ENCODE measurements at regions not wholly inside any gene's neighbourhood (a gene's known extent, or its start where the extent isn't known, plus 50 kb on each side); places are given as distances from the start of the nearest gene placed in this dataset.

DNA sequence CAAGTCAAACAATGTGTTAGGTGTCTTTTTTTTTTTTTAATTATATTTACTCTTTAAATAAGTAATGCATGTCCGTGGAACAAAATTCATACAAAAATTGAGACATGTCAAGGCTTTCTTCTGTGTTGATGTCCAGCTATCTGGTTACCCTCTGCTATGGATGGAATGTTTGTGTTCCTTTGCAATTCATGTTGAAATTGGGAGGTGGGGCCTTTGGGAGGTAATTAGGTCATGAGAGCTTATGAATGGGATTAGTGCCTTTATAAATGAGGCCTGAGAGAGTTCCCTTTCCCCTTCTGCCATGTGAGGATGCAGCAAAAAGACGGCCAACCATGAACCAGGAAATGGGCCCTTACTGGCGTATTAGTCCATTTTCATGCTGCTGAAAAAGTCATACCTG, 83.1 kb upstream of the KCNG1 start:
- TF ChIP-seq, protein P1, sequence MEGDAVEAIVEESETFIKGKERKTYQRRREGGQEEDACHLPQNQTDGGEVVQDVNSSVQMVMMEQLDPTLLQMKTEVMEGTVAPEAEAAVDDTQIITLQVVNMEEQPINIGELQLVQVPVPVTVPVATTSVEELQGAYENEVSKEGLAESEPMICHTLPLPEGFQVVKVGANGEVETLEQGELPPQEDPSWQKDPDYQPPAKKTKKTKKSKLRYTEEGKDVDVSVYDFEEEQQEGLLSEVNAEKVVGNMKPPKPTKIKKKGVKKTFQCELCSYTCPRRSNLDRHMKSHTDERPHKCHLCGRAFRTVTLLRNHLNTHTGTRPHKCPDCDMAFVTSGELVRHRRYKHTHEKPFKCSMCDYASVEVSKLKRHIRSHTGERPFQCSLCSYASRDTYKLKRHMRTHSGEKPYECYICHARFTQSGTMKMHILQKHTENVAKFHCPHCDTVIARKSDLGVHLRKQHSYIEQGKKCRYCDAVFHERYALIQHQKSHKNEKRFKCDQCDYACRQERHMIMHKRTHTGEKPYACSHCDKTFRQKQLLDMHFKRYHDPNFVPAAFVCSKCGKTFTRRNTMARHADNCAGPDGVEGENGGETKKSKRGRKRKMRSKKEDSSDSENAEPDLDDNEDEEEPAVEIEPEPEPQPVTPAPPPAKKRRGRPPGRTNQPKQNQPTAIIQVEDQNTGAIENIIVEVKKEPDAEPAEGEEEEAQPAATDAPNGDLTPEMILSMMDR (IDR thresholded peaks at IDR 0.05; ENCODE audit: insufficient read depth, low read length) = no peak
- DNase-seq (ENCODE audit: low read depth) = no peak
- no peak overlapping the region for H3K4me3 ChIP-seq (ENCODE audit: low read depth, low read length)

DNA sequence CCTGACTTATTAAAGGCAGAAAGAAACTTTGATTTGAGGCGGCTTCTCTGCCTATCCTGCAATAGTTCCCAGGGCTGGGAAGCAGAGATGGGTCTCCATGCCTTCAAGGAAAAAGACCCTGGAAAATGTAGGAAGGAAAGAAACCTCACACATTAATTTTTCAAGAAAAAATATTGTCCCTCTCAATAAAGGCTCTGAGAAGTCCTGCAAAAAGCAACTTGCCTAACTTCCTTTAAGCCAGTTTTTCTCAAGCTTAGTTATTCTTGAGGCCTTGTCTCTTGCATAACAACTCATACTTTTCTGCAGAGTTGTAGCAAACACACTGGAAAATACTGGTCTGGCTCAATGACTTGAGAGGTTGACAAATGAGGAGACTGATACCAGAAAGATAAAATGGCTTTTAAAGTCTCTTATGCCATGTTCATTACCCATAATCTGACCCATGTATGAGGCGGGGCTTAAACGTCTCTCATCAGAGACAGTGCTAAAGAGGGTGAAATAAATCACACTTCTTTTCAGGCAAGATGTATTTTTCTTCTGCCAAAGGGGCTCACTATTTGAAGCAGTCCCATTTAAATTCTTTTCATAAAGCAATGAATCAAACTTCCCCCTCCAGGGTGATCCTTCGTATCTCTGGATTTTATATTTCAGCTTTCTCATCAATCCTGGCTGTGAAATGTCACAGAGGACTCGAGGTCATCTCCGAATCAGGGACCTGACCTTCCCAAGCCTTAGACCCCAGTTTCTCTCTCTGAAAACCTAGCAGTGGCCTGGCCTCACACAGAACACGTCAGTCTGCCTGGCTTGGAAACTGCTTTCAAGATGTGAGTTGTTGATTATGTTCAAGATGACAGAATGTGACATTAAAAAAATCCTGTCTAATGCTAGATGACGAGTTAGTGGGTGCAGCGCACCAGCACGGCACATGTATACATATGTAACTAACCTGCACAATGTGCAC, 82.3 kb upstream of the KCNG1 start:
- no peak overlapping the region for H3K4me3 ChIP-seq (ENCODE audit: low read depth, low read length)
- no peak for DNase-seq (ENCODE audit: low read depth)
- TF ChIP-seq, protein P1 (IDR thresholded peaks at IDR 0.05; ENCODE audit: insufficient read depth, low read length) = no peak

DNA sequence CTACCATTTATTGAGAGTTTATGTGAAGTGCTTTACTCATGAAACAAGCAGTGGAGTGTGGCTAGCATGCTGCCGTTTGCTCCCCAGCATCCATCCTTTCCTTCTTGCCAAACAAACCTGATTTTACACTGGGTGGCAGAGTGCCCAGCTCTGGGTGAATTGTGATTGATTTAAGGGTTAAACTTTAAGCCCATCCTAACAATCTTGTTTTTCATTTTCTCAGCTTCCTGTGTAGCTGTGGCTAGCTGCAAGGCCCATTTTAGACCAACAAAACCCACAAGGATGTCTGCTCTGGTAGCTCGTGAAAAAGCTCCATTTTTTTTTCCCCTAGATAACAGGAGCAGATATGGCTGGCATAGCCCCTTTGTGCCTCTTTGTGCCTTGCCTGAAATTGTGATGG, 77.7 kb upstream of the KCNG1 start:
- DNase-seq (ENCODE audit: low read depth) = no peak
- TF ChIP-seq, protein P1 (IDR thresholded peaks at IDR 0.05; ENCODE audit: insufficient read depth, low read length) = no peak
- no peak overlapping the region for H3K4me3 ChIP-seq (ENCODE audit: low read depth, low read length)

DNA sequence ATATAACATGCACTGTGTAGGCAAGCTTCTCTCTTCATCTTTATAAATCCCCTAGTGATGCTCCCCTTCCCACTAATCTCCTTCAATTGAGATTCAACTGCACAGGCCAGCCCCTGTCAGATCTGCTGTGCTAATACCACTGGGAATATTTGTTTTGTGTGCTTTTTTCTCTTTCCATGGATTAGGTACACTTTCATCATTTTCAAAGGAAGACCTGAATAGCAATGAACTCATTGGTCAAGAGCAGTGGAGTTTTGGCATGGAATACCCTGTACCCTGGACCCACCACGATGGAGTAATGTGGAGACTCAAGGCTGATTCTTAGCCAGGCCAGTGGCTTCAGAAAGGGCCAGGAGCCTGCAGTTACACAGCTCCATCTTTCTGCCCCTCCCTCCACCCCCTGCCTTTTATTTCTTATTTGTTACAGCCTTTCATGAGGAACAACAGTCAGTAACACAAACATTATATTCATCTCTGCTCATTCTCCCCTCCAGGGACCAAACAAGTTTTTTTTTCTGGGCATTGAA, 75.4 kb upstream of the KCNG1 start:
- TF ChIP-seq, protein P1 (IDR thresholded peaks at IDR 0.05; ENCODE audit: insufficient read depth, low read length) = no peak
- no peak overlapping the region for H3K4me3 ChIP-seq (ENCODE audit: low read depth, low read length)
- DNase-seq (ENCODE audit: low read depth) = no peak

DNA sequence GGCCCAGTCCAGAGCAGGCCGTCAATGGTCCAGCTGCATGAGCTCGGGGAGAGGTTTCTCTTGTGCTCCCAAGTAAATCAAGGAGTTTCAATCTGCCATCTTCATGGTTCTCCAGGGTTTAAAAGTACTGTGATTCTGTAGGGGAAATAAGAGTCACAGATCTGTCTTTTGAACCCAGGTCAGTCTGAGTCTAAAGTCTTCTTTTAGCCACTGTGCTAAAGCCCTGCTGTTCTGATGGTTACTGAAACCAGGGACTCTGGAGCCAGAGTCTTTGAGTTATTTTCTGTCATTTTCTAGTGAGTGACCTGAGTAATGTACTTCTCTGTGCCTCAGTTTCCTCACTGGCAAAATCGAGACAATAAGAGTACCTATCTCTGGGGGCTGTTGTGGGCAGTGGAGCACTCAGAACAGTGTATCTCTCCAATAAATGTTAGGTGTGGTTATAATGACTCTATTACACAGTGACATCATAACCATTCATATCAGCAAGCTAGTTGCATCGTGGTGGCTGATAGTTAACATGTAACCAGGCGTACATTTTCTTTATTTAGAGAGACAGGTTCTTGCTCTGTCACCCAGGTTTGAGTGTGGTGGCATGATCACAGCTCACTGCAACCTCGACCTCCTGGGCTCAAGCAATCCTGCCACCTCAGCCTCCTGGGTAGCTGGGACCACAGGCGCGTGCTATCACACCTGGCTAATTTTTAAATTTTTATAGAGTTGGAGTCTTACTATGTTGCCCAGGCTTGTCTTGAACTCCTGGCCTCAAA, 74.6 kb upstream of the KCNG1 start:
- no peak overlapping the region for H3K4me3 ChIP-seq (ENCODE audit: low read depth, low read length)
- TF ChIP-seq, protein P1 (IDR thresholded peaks at IDR 0.05; ENCODE audit: insufficient read depth, low read length) = no peak
- no peak for DNase-seq (ENCODE audit: low read depth)

DNA sequence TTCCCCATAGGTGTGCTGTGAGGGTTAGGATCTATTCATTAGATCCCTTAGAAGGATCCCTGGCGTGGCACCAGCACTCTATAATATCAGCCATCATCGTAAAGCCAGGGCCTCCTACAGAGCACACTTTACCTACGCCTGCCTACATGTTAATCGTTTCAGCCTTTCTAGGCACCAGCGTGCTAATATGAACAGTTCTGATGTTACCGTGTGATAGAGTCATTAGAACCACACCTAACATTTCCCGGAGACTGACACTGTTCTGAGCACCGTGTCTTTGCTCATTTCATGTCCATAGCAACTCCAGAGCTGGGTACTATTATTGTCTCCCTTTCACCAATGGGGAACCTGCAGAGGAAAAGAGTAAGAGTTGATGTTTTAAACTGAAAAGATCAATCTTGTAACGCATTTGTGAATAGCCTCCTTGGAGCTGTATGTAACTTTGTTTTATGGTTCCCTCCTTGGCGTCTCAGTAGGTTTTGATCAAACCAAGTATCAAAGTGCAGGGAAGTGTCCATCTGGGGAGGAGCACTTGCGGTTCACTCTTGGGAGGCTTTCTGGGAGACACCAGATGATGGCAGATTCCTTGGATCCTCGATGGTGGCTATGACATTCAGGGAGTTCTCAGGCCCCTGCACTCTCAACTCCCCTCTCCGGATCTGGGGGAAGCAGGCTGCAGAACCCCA, 73.8 kb upstream of the KCNG1 start:
- DNase-seq (ENCODE audit: low read depth) = no peak
- TF ChIP-seq, protein P1 (IDR thresholded peaks at IDR 0.05; ENCODE audit: insufficient read depth, low read length) = no peak

More for the DNA sequence above, 73.8 kb upstream of the KCNG1 start:
- no peak overlapping the region for H3K4me3 ChIP-seq (ENCODE audit: low read depth, low read length)
